ENCODE measurements at regions not wholly inside any gene's neighbourhood (a gene's known extent, or its start where the extent isn't known, plus 50 kb on each side); places are given as distances from the start of the nearest gene placed in this dataset.
"Not testable (repeated sequence)": the region's sequence is repeated elsewhere in the genome, so short reads cannot be mapped to it uniquely, and the experiment has no call there.

DNA sequence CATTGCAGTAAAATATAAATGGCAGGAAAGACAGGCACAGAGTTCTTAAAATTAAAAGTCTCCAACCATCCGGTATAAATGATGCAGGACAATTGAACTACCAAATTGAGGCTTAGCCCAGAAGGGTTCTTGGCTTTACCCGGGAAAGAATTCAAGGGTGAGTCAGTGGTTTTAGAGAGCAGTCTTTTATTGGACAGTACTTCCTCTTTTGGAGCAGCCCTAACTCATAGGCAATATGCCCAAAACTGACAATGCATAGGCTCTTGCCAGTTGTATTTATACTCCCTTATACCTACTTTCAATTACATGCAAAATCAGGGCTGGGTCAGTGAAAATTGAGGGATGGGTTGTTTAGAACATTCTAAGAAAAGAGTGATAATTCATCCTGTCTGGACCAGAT lies 1628.9 kb upstream of the PRMT6 start:
- TF ChIP-seq, protein P1, sequence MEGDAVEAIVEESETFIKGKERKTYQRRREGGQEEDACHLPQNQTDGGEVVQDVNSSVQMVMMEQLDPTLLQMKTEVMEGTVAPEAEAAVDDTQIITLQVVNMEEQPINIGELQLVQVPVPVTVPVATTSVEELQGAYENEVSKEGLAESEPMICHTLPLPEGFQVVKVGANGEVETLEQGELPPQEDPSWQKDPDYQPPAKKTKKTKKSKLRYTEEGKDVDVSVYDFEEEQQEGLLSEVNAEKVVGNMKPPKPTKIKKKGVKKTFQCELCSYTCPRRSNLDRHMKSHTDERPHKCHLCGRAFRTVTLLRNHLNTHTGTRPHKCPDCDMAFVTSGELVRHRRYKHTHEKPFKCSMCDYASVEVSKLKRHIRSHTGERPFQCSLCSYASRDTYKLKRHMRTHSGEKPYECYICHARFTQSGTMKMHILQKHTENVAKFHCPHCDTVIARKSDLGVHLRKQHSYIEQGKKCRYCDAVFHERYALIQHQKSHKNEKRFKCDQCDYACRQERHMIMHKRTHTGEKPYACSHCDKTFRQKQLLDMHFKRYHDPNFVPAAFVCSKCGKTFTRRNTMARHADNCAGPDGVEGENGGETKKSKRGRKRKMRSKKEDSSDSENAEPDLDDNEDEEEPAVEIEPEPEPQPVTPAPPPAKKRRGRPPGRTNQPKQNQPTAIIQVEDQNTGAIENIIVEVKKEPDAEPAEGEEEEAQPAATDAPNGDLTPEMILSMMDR (conservative IDR thresholded peaks at IDR 0.05; ENCODE audit: low read depth, low read length), result no peak
- DNase-seq (ENCODE audit: low read depth), result no peak
- H3K4me3 ChIP-seq (ENCODE audit: low read depth, low read length), result no peak overlapping the region

DNA sequence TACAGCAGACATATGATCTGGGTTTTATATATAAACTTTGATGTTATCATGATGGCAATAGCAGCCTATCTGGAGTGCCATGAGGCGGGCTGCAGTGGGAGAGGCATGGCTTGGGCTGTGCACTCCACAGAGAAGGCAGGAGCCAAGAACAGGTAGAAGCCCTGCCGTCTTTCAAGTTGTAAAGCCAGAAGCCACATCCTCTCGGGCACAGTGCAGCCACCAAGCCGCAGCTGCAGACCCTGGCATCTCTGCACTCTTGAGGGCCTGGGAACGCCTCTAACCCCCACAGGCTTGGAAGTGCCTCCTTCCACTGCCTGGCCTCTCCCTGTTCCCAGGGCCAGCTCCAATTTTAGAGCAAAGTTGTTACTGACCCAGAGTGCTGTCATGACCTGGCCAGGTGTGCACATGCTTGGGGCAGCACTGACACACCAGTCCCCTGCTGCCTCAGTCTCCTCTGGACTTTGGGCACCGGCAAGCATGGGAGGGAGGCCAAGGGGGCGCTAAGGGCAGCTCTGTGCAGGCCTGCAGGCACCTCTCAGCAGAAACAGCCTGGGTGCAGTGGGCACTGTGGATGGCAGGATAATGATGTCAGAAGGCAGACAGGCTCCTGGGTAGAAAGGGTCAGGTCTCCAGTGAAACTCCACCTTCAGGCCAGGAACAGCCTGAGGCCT lies 1619.8 kb upstream of the PRMT6 start:
- H3K4me3 ChIP-seq (ENCODE audit: low read depth, low read length), result no peak overlapping the region
- DNase-seq (ENCODE audit: low read depth), result no peak
- TF ChIP-seq, protein P1 (conservative IDR thresholded peaks at IDR 0.05; ENCODE audit: low read depth, low read length), result no peak

DNA sequence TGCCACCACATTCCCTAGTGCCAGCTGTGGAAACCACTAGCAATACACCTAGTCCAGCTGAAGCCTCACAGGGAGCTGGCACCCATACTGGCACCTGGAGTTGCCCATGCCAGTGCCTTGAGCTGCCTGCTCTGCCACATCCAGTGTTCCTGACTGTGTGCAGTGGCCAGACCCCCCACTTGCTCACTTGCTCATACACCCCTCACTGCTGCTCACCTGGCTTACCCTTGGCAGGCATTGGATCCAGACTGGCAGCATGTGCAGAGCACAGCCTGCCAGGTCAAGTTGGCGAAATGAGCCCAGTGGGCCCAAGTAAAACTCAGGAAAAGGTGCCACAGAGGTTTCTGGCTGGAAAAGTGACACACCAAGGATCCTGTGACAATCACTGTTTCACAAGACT lies 1618.6 kb upstream of the PRMT6 start:
- DNase-seq (ENCODE audit: low read depth), result no peak
- TF ChIP-seq, protein P1 (conservative IDR thresholded peaks at IDR 0.05; ENCODE audit: low read depth, low read length), result no peak
- no peak overlapping the region for H3K4me3 ChIP-seq (ENCODE audit: low read depth, low read length)

DNA sequence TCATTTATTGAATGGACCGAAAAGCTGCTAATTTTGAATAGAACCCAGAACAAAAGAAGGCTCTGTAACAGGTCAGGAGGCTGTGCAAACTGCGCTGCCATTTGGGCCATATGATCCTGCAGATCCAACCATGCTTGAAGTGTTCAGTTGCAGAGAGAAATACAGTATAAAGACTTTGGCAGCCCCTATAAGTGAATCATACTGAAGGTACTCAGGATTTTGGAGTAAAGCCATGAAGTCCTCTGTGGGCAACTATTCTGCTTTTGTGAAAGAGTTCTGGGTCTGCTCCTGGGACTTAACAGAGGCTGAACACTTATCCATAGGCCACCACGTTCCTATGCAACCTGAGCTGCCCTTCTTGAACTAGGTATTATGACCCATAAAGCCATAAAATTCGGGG lies 1613.6 kb upstream of the PRMT6 start:
- TF ChIP-seq, protein P1 (conservative IDR thresholded peaks at IDR 0.05; ENCODE audit: low read depth, low read length), result no peak
- H3K4me3 ChIP-seq (ENCODE audit: low read depth, low read length), result no peak overlapping the region
- DNase-seq (ENCODE audit: low read depth), result no peak

DNA sequence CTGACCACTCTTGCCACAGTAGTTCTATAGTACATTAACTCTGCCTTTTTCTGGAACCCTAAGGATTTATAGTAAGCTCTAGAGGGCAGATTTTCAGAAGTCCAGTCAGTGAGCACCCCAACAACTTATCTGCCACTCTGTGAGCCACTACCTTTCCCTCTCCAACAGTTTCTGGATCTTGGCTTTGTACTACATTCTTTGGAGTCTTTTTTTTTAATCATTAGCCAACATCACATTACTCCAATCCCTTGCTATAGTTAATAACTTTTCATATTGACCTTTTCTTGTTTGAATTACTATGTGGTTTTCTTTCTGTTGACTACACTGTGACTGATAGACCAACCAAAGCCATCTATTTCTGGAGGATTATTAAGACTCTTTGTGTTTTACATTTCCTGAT lies 1596.7 kb upstream of the PRMT6 start:
- H3K4me3 ChIP-seq (ENCODE audit: low read depth, low read length), result no peak overlapping the region
- DNase-seq (ENCODE audit: low read depth), result no peak
- TF ChIP-seq, protein P1 (conservative IDR thresholded peaks at IDR 0.05; ENCODE audit: low read depth, low read length), result no peak

DNA sequence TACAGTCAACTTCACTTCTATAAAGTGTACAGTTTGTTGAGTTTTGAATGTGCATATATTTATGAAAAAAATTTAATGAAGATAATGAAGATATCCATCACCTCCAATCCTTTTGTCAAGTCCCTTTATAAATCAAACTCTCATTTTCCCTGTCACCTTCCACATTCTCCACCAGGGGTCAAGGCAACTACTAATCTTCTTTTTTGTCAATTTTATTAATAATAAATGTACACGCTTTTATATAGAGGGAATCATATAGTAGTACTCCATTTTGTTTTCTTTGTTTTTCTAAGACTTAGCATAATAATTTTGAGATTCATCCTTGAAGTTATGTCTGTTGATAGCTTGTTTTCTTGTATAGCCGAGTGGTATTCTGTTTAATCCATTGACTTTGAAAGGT lies 1594.2 kb upstream of the PRMT6 start:
- DNase-seq (ENCODE audit: low read depth), result no peak
- TF ChIP-seq, protein P1 (conservative IDR thresholded peaks at IDR 0.05; ENCODE audit: low read depth, low read length), result no peak
- no peak overlapping the region for H3K4me3 ChIP-seq (ENCODE audit: low read depth, low read length)

DNA sequence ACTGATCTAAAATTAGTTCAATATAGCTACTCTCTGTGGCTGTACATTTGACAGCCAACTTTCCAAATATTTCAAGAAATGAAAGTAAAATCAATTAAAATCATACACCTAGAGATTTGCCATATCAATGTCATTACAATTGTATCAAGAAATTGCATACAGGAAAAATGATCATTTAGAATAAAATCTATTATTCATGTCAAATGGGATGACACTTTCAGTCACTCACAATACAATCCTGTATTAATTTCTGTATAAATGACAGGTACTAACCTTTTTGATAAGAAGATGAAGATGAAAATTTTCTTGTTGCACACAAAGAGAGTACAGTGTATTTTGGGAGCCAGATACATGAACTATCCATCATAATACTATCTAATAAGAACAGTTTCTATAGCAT lies 1588.9 kb upstream of the PRMT6 start:
- no peak overlapping the region for H3K4me3 ChIP-seq (ENCODE audit: low read depth, low read length)
- TF ChIP-seq, protein P1 (conservative IDR thresholded peaks at IDR 0.05; ENCODE audit: low read depth, low read length), result no peak
- DNase-seq (ENCODE audit: low read depth), result no peak

DNA sequence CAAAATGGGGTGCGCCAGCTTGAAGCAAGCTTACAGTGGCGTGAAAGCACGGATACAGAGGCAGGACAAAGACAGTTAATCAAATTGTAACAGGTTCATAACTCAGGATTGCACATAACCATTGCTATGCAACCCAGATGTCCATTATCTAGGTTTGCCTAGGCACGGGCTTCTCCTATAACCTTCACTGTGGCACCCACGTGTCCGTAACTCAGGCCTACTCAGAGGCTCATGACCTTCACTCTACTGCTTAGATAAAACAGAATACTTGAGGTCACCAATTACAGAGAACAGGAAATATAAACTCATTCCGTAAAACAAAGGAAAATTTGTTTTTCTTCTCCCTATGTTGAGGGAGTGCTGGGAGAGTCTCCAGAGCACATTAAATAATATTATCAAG lies 1585.9 kb upstream of the PRMT6 start:
- not testable (repeated sequence) for H3K4me3 ChIP-seq (ENCODE audit: low read depth, low read length)
- peak; percentile 5 for DNase-seq (ENCODE audit: low read depth)

Data from choroid plexus epithelial cell (primary cell).